AML-193 (cell line): ENCODE measurements at regions not wholly inside any gene's neighbourhood (a gene's known extent, or its start where the extent isn't known, plus 50 kb on each side); places are given as distances from the start of the nearest gene placed in this dataset.

Experiments
- DNase-seq, 2 experiments: peaks; one replicate each; lab custom pipeline; 2025; lab: John Stamatoyannopoulos, UW

DNA sequence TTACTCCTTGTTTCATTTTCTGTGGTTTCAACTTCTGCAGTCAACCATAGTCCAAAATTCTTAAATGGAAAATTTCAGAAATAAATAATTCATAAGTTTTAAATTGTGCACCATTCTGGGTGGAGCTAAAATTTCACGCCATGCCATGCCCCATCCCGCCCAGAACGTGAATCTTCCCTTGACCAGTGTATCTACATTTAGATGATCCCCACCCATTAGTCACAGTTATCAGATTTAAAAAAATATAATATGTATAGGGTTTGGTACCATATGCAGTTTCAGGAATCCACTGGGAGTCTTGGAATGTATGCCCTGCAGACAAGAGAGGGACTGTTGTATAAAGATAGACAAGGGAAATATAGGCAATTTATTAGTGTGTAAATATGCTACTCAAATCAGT, 759.7 kb upstream of the ZNF608 start:
- DNase-seq: no peak

DNA sequence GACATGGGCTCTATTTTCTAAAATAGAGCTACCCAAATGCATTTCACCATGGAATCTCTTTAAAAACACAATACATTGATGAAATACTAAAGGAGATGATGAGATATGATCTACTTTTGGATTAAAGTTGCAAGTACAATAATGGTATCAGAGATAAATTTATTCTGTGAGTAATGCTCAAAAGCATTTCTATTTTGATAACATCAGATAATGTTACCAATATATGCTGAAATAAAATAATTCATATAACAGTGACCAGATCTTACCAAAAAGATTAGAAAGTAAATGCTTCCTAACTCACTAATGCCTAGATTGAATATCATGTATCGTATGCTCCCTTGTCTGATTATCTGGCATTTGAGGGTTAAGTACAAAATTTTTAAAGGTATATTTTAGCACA, 761.8 kb upstream of the ZNF608 start:
- DNase-seq: no peak

GRCh38 chr5:125510651-125511050, 764.2 kb upstream of the ZNF608 start:
- DNase-seq: no peak

- no peak for DNase-seq
Observed at GRCh38 chr5:125517973-125518550, 771.6 kb upstream of the ZNF608 start.

GRCh38 chr5:125521289-125521688, 774.9 kb upstream of the ZNF608 start:
- DNase-seq: no peak

DNA sequence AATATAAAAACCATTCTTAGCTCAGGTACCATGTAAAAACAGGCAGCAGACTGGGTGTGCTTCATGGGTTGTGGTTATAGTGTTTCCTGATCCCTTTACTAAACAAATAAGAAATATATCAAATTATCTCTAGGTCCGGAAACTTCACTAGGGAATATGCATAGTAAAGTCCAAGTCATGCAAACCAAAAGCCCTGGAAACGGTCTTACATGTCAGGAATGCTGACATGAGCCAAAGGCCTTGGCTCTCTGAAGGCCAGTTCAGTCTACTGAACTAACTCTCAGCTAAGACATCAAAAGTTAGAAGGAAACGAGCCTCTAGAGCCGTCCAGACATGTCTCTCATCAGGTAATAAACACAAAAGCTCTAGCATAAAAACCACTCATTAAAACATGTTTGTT, 778.9 kb upstream of the ZNF608 start:
- DNase-seq: no peak

DNA sequence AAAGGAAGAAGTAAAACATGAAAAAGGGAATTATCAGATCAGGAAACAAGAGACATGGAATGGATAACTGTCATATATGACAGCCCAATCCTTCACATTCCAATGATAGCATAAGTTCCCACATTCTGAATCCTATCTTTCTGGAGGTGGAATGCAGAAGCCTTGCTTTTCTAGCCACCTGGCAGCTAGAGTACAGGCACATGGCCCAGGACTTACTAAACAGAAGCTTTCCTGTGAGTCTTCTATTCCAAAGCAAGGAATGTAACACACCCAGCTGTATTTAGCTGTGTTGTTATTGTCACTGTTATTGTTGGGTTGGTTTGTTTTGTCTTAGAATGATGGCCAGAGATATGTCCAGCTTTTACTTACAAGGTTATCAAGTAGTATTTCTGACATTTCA, 780.5 kb upstream of the ZNF608 start:
- DNase-seq: no peak

DNA sequence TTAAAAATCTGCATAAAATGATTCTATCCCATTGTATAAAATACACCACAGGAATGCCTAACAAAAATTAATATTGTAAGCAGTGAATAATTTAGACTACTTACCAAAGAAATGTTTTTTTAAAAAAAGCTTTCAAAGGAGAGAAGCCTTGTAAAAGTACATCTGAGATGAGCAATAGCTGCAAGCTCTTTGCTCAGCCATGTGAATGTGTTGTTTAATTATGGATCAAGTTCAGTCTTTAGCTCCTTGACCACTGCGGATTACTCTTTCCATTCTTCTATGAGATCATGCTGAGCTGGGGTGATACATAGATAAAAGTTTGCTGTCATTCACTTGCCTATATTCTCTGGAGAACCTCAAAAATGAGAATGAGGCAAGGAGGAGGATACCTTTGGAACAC, 782.4 kb upstream of the ZNF608 start:
- no peak for DNase-seq

DNA sequence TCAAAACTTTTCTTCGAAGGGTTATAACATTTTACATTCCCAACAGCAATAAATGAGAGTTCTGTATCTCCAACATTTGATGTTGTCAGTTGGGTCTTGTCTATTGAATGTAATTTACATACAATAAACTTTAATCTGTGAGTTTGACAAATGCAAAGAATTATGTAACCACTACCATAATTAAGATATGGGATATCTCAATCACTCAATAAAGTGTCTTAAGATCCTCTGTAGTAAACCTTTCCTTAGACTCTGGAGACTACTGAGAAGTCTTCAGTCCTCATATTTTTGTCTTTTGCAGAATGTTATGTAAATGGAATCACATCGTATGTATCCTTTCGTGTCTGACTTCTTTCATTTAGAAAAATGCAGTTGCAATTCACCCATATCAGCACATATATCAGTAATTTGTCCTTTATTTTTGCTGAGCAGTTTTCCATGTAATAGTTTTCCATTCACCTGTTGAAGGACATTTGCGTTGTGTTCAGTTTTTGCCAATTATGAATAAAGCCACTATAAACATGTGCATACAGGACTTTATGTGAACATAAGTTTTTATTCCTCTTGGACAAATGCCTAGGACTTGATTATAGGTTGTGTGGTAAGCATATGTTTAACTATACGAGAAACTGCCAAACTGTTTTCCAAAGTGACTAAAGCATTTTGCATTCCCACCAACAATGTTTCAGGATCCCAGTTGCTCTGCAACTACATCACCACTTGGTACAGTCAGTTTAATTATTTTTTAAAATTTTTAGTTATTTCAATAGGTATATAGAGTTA, 784.6 kb upstream of the ZNF608 start:
- DNase-seq: no peak

GRCh38 chr5:125536095-125536494, 789.7 kb upstream of the ZNF608 start:
- DNase-seq: no peak

DNA sequence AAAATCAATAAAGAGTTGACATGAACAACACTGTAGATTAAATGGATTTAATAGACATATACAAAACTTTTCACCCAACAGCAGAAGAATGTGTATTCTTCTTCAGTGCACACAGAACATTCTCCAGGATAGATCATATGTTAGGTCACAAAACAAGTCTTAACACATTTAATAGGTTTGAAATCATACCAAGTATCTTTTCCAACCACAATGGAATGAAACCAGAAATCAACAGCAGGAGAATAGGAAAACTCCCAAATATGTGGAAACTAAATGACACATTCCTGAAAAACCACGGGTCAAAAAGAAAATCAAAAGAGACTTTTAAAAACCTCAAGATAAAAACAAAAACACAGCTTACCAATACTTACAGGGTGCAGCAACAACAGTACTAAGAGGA, 790.1 kb upstream of the ZNF608 start:
- DNase-seq: no peak

DNA sequence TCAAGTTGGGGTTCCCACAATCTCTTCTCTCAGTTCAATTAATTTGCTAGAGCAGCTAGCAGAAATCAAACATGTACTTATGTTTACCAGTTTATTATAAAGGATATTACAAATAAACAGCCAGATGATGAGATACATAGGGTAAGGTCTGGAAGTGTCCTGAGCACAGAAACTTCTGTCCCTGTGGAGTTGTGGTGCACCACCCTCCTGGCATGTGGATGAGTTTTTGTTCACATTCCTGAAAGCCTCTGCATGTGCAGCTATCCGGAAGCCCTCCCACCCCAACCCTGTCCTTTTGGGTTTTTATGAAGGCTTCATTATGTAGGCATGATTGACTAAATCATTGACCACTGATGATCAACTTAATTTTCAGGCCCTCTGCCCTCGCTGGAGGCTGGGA, 791.2 kb upstream of the ZNF608 start:
- DNase-seq: no peak

DNA sequence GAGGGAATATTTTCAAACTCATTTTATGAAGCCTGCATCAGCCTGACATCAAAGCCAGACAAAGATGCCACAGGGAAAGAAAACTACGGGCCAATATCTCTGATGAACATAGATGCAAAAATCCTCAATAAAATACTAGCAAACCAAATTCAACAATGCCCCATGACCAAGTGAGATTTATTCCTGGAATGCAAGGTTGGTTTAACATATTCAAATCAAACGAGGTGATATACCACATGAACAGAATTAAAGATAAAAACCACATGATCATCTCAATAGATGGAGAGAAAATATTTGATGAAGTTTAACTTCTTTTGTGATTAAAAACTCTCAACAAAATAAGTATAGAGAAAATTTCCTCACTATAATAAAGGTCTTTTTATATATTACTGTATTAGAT, 792.0 kb upstream of the ZNF608 start:
- DNase-seq: no peak

DNA sequence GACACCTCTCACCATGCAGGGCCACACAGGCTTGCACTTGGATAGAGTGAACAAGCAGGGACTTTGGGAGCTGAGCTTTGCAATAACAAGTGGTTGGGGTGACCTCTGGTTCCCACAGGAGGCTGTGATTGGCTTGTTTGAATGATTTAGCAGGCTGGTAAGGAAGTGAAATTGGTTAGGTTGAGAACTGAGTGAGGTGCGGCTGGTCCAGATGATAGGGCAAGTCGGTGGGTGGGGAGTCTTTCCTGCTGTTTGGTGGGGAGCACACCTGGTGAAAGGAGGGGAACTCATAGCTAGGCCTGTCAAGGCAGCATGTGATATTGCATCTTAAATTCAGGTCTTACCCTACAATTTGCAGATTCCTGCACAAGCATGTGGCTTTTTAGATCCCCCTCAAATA, 794.6 kb upstream of the ZNF608 start:
- DNase-seq: no peak

DNA sequence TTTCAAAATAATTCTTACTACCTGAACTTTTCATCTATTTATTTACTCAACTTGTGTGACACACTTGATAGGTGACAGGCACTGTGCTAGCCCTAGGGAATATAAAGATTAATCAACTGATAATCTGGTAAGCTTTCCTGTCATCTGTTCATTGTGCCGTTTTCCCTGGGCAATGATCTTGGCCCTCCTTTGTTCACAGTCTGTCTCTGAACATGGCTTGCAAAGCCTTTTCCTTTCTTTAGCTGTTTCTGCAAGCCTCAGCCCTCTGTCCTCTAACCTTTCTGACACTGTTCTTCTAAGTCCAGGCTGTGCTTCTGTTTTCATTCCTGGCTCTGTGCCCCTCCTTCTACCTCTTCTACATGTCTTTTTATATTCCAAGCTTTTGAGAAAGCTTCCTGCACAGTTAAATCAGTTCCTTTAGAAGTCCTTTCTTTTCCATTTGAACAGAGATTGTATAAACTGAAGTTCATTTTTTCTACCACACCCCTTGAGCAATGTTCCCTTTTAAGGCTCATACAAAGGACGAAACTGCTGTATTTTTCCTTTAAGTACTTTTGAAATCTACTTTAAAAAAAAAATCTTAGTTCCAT, 803.0 kb upstream of the ZNF608 start:
- DNase-seq: no peak

- no peak for DNase-seq
Observed at GRCh38 chr5:125550274-125550673, 803.8 kb upstream of the ZNF608 start.

GRCh38 chr5:125551246-125551645, 804.8 kb upstream of the ZNF608 start:
- DNase-seq: no peak

DNA sequence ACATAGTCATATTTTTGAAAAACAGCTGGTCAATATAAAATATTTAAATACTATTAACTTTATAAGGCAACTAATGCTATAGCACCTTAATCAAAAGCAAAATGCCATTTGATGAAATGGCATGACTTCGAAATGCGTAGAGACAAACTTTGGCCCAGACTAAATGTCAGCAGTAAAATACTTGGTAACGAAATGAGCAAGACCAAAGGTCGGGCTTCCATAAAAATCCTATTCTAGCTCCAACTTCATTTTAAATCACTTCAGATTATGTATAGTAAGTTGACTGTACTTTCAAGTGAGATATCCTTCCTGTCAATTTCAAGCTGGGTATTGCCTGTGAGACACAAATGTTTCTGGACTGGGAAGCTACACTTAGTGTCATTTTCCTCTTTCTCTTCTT, 805.4 kb upstream of the ZNF608 start:
- DNase-seq: no peak

- DNase-seq: no peak
Observed at GRCh38 chr5:125552486-125552885, 806.0 kb upstream of the ZNF608 start.

GRCh38 chr5:125554355-125554754, 807.9 kb upstream of the ZNF608 start:
- no peak for DNase-seq

DNA sequence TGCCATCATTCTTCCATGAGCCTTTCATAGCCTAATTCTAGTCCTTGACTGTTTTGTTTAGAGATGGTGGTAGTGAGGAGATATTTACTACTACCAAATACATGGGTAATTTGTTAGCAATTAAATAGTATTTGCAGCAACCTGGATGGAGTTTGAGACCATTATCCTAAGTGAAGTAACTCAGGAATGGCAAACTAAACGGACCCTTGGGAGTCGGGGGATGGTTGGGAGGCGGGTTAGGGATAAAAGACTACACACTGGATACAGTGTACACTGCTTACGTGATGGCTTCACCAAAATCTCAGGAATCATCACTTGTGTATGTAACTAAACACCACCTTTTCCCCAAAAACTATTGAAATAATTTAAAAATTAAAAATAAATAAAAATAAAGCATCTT, 809.2 kb upstream of the ZNF608 start:
- no peak for DNase-seq

GRCh38 chr5:125558016-125558415, 811.6 kb upstream of the ZNF608 start:
- no peak for DNase-seq

- DNase-seq: no peak
Observed at GRCh38 chr5:125558466-125558865, 812.0 kb upstream of the ZNF608 start.

GRCh38 chr5:125559296-125559695, 812.9 kb upstream of the ZNF608 start:
- DNase-seq: no peak
